HepG2 (cell line): ENCODE measurements at regions not wholly inside any gene's neighbourhood (a gene's known extent, or its start where the extent isn't known, plus 50 kb on each side); places are given as distances from the start of the nearest gene placed in this dataset.

Experiments
- DMTF1 ChIP-seq: sonication (generic); formaldehyde crosslinking; IDR thresholded peaks from 2 replicates; pipeline ENCODE4 v1.4.0; 2020; ENCODE audit warnings: mild to moderate bottlenecking, missing genetic modification reagents
- ELF4 ChIP-seq: sonication (generic); formaldehyde crosslinking; IDR thresholded peaks from 2 replicates; pipeline ENCODE4 v1.5.0; 2020; ENCODE audit warnings: missing genetic modification reagents, mild to moderate bottlenecking, moderate library complexity, borderline replicate concordance
- HCFC1 ChIP-seq: fragments of 150-350 bp; IDR thresholded peaks from 2 replicates; pipeline ENCODE4 v1.6.1; 2014; ENCODE audit warnings: low read depth, low read length
- HNRNPUL1 ChIP-seq: fragments of 200-400 bp; formaldehyde crosslinking; IDR thresholded peaks from 2 replicates; pipeline ENCODE4 v1.6.1; 2017; ENCODE audit warnings: low read depth, mild to moderate bottlenecking, low read length, moderate library complexity
- JARID2 ChIP-seq: sonication (generic); formaldehyde crosslinking; IDR thresholded peaks from 2 replicates; pipeline ENCODE4 v1.8.1; 2023; ENCODE audit warnings: missing genetic modification reagents, inconsistent platforms; ENCODE audit not compliant: insufficient replicate concordance
- KDM5B ChIP-seq: sonication (generic); formaldehyde crosslinking; IDR thresholded peaks from 2 replicates; pipeline ENCODE4 v1.4.0; 2020; ENCODE audit warnings: missing genetic modification reagents, mild to moderate bottlenecking, borderline replicate concordance
- MIXL1 ChIP-seq: IDR thresholded peaks from 2 replicates; pipeline ENCODE4 v1.6.1; 2016
- NFRKB ChIP-seq: fragments of 450-650 bp; IDR thresholded peaks from 2 replicates; pipeline ENCODE4 v1.6.1; 2017
- TCF7 ChIP-seq: sonication (generic); IDR thresholded peaks from 2 replicates; pipeline ENCODE4 v1.6.1; 2016; ENCODE audit warnings: antibody characterized with exemption, low read depth
- ZNF274 ChIP-seq: sonication (generic); formaldehyde crosslinking; IDR thresholded peaks from 2 replicates; pipeline ENCODE4 v1.5.1; 2020; ENCODE audit warnings: mild to moderate bottlenecking, missing genetic modification reagents

- TF ChIP-seq JARID2 (CRISPR knock-in tag): no peak
- no peak for TF ChIP-seq KDM5B (CRISPR knock-in tag)
- TF ChIP-seq MIXL1 (CRISPR knock-in tag): no peak
- TF ChIP-seq DMTF1 (CRISPR knock-in tag): no peak
- no peak for TF ChIP-seq HCFC1
- no peak for TF ChIP-seq NFRKB
- TF ChIP-seq TCF7: no peak
- TF ChIP-seq HNRNPUL1: no peak
- TF ChIP-seq ELF4 (CRISPR knock-in tag): no peak
- TF ChIP-seq ZNF274: no peak
Observed at GRCh38 chr5:67957374-67957773, 258.2 kb upstream of the PIK3R1 start.
